Transverse colon (tissue), 3 donors: ENCODE measurements at regions not wholly inside any gene's neighbourhood (a gene's known extent, or its start where the extent isn't known, plus 50 kb on each side); places are given as distances from the start of the nearest gene placed in this dataset.

Experiments used
- POLR2A ChIP-seq: fragments of 450-650 bp; IDR thresholded peaks from one replicate; pipeline ENCODE4 v1.6.1; 2016; ENCODE audit warnings: antibody characterized with exemption, mild to moderate bottlenecking, moderate library complexity
- TF ChIP-seq, protein P1 (sequence below), 5 experiments: fragments of 200-600 bp in 3 of 5; fragments of 450-650 bp in 2 of 5; sonication (generic) in 3 of 5; IDR thresholded peaks; 1 replicate in 2 of 5; 2 replicates in 3 of 5; pipeline ENCODE4 v1.5.1; 2016 to 2017; ENCODE audit warnings: antibody characterized with exemption in 5 of 5, inconsistent platforms in 3 of 5, mild to moderate bottlenecking in 2 of 5, moderate library complexity in 1 of 5

DNA sequence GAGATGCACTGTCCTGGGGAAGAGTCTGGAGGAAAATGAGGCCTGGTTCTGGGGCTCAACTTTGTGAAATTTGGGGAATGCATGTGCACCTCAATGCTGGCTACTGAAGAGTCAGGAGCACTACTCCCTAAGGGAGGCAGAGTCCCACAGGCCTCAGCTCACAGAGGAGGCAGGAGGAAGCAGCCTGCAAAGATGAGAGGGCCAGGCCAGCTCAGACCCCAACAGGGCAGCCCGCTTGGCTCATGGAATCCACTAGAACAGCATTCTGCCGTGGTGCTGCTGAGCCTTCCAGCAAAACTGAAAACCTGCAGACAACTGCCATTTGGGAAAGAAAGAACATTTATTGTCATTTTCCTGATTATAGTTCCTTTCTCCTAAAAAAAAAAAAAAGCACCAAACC, 300.5 kb downstream of the CTTN start:
- TF ChIP-seq, protein P1, sequence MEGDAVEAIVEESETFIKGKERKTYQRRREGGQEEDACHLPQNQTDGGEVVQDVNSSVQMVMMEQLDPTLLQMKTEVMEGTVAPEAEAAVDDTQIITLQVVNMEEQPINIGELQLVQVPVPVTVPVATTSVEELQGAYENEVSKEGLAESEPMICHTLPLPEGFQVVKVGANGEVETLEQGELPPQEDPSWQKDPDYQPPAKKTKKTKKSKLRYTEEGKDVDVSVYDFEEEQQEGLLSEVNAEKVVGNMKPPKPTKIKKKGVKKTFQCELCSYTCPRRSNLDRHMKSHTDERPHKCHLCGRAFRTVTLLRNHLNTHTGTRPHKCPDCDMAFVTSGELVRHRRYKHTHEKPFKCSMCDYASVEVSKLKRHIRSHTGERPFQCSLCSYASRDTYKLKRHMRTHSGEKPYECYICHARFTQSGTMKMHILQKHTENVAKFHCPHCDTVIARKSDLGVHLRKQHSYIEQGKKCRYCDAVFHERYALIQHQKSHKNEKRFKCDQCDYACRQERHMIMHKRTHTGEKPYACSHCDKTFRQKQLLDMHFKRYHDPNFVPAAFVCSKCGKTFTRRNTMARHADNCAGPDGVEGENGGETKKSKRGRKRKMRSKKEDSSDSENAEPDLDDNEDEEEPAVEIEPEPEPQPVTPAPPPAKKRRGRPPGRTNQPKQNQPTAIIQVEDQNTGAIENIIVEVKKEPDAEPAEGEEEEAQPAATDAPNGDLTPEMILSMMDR (IDR thresholded peaks at IDR 0.05), result no peak
- TF ChIP-seq POLR2A, result no peak
